ENCODE measurements at regions not wholly inside any gene's neighbourhood (a gene's known extent, or its start where the extent isn't known, plus 50 kb on each side); places are given as distances from the start of the nearest gene placed in this dataset.

DNA sequence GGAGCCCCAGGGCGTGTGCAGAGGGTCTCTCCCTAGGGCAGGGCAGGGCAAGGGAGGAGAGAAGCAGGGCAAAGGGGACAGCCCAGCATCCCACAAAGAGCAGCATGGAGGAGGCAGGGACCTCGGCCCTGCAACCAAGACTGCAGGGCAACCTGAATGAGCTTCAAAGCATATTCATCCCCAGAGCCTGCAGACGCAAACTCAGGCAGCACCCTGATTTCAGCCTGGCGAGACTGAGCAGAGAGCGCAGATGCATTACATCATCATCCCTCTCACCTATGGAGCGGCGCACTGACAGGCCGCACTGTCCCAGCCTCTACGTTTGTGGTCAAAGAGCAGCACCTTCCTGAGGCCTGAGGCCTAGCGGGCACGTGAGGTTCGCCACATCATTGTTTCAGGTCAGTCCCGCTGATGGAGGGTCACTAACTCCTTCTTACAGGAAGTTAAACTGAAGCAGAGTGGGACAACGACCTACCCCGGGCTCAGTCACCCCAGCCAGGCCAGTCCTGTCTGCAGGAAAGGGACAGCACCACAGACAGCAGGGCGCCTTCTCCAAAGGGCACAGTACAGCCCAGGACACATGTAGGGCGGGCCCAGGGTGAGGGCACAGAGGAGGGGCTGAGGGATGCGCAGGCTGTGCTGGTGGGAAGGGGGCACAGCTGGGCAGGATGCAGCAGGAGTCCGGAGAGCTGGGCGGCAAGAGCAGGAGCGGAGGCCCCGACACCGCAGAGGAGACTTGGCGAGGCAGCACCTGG lies 67.2 kb upstream of the RAB6C start:
- no peak for TF ChIP-seq POLR2A (IDR thresholded peaks at IDR 0.05; ENCODE audit: low read depth, low read length)
- TF ChIP-seq POLR2AphosphoS5 (IDR thresholded peaks at IDR 0.05; ENCODE audit: low read depth, low read length), result no peak
- TF ChIP-seq TAF1 (IDR thresholded peaks at IDR 0.05; ENCODE audit: low read depth, low read length), result no peak
- TF ChIP-seq PAX5 (IDR thresholded peaks at IDR 0.05; ENCODE audit: insufficient read depth, low read length, severe bottlenecking), result no peak
- no peak for TF ChIP-seq SPI1 (IDR thresholded peaks at IDR 0.05; ENCODE audit: low read depth, low read length)
